CD4-positive, alpha-beta T cell (primary cell): ENCODE measurements at regions not wholly inside any gene's neighbourhood (a gene's known extent, or its start where the extent isn't known, plus 50 kb on each side); places are given as distances from the start of the nearest gene placed in this dataset.

Experiments
- ATAC-seq: fragments of 200-7000 bp; cut with Tn5 transposase; one replicate; pipeline ENCODE4 v1.10.0; 2022; ENCODE audit warnings: mild to moderate bottlenecking; ENCODE audit not compliant: poor library complexity
- CTCF ChIA-PET: fragments of 350-600 bp; sonication (Branson Sonifier 250); formaldehyde crosslinking; loops from one replicate; lab custom pipeline; 2021; ENCODE audit warnings: antibody characterized with exemption, inconsistent platforms; lab: Charles Lee
- POLR2A ChIA-PET: fragments of 350-600 bp; sonication (Branson Sonifier 250); formaldehyde crosslinking; loops from one replicate; lab custom pipeline; 2021; ENCODE audit warnings: antibody characterized with exemption, inconsistent platforms; lab: Charles Lee
- DNase-seq, 14 experiments: peaks; one replicate each; pipeline ENCODE4 v3.0.0-alpha.2; 2013 to 2020; ENCODE audit warnings: mixed read lengths in 2 of 14
- H3K27ac ChIP-seq, 2 donors: one replicate each; pipeline versions ENCODE4 v1.5.1 to v1.7.0; 2013; ENCODE audit warnings: low read length in 2 of 2, low read depth in 1 of 2, mild to moderate bottlenecking in 1 of 2
- H3K27me3 ChIP-seq, 2 experiments: 1 replicate in 1 of 2; 2 replicates in 1 of 2; pipeline versions ENCODE4 v1.6.1 to v1.7.0; 2013; ENCODE audit warnings: low read length in 2 of 2, control low read depth in 1 of 2, mild to moderate bottlenecking in 1 of 2, moderate library complexity in 1 of 2; ENCODE audit not compliant: insufficient read depth in 2 of 2, control insufficient read depth in 1 of 2
- H3K36me3 ChIP-seq: one replicate; pipeline ENCODE4 v1.6.1; 2013; ENCODE audit warnings: low read length, control low read depth; ENCODE audit not compliant: insufficient read depth
- H3K4me1 ChIP-seq: one replicate; pipeline ENCODE4 v1.6.1; 2013; ENCODE audit warnings: low read length, control low read depth; ENCODE audit not compliant: insufficient read depth
- H3K4me3 ChIP-seq: one replicate; pipeline ENCODE4 v1.5.1; 2013; ENCODE audit warnings: mild to moderate bottlenecking, low read length, moderate library complexity
- H3K9me3 ChIP-seq, 2 experiments: 1 replicate in 1 of 2; 2 replicates in 1 of 2; pipeline versions ENCODE4 v1.6.1 to v1.7.0; 2013; ENCODE audit warnings: low read length in 2 of 2, mild to moderate bottlenecking in 2 of 2, control low read depth in 1 of 2, moderate library complexity in 1 of 2; ENCODE audit not compliant: control insufficient read depth in 1 of 2, insufficient read depth in 1 of 2
- H3K27ac Mint-ChIP-seq: one replicate; pipeline ENCODE4 v1.8.0; 2020; ENCODE audit warnings: mixed read lengths
- H3K27me3 Mint-ChIP-seq: one replicate; pipeline ENCODE4 v1.8.0; 2021; ENCODE audit warnings: mixed read lengths
- H3K36me3 Mint-ChIP-seq: one replicate; pipeline ENCODE4 v1.8.0; 2021; ENCODE audit warnings: low read depth, mixed read lengths
- H3K4me1 Mint-ChIP-seq: one replicate; pipeline ENCODE4 v1.8.0; 2021; ENCODE audit warnings: low read depth, mixed read lengths
- H3K4me3 Mint-ChIP-seq: one replicate; pipeline ENCODE4 v1.8.0; 2020; ENCODE audit warnings: mild to moderate bottlenecking, mixed read lengths
- H3K9me3 Mint-ChIP-seq: one replicate; pipeline ENCODE4 v1.8.0; 2020; ENCODE audit warnings: mixed read lengths
- intact Hi-C, 2 experiments: fragments of 100-400 bp; cut with DNase I in 1 of 2; cut with micrococcal nuclease in 1 of 2; formaldehyde crosslinking; loops; one replicate each; pipeline versions ENCODE4 v1.15.1 to v1.9.0; 2023 to 2025; cut with DNase I, micrococcal nuclease
- TF ChIP-seq, protein P1 (sequence below): fragments of 200-600 bp; IDR thresholded peaks from one replicate; pipeline ENCODE4 v1.8.0; 2022; ENCODE audit warnings: antibody characterized with exemption, mild to moderate bottlenecking

DNA sequence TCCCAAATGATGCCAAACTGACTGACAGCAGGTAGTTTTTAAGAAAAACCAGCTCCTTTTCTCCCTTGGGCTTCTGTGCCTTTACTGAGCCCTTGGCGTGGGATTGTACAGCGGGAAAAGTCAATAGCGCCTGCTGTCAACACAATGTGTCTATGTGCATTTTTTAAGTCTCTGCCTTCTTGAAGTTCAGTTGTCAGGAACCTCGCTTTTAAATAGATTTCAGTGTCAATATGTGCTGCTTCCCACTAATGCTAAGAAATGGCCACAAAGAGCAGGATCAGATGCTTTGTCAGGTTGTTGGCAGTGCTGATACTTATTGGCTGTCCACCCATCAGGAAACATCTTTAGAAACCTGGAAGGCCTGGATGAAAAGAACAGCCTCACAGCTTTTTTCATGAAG is 424.4 kb downstream of the C3orf38 start:
- intact Hi-C loops: no loop called here

GRCh38 chr3:88584451-88584850 is 434.7 kb downstream of the C3orf38 start:
- ATAC-seq: no peak
- Histone ChIP-seq H3K4me1 (no peaks in the 10 kb centered on the region), H3K27me3 (no peaks in the 10 kb centered on the region), H3K36me3 (no peaks in the 10 kb centered on the region), H3K9me3 (no peaks in the 10 kb centered on the region), H3K27ac (no peak overlapping the region), H3K4me3 (no peak overlapping the region)
- TF ChIP-seq, protein P1, sequence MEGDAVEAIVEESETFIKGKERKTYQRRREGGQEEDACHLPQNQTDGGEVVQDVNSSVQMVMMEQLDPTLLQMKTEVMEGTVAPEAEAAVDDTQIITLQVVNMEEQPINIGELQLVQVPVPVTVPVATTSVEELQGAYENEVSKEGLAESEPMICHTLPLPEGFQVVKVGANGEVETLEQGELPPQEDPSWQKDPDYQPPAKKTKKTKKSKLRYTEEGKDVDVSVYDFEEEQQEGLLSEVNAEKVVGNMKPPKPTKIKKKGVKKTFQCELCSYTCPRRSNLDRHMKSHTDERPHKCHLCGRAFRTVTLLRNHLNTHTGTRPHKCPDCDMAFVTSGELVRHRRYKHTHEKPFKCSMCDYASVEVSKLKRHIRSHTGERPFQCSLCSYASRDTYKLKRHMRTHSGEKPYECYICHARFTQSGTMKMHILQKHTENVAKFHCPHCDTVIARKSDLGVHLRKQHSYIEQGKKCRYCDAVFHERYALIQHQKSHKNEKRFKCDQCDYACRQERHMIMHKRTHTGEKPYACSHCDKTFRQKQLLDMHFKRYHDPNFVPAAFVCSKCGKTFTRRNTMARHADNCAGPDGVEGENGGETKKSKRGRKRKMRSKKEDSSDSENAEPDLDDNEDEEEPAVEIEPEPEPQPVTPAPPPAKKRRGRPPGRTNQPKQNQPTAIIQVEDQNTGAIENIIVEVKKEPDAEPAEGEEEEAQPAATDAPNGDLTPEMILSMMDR: no peak
- H3K27me3 Mint-ChIP-seq: no peaks in the 10 kb centered on the region
- H3K4me1 Mint-ChIP-seq: no peaks in the 10 kb centered on the region
- ChIA-PET POLR2A (no interaction called here), CTCF (no interaction called here)
- DNase-seq: no peak
- intact Hi-C loops: no loop called here
- H3K27ac Mint-ChIP-seq: no peak overlapping the region
- no peaks in the 10 kb centered on the region for H3K36me3 Mint-ChIP-seq
- H3K9me3 Mint-ChIP-seq: no peaks in the 10 kb centered on the region
- H3K4me3 Mint-ChIP-seq: no peak overlapping the region

More for the DNA sequence above, 424.4 kb downstream of the C3orf38 start:
- Histone ChIP-seq H3K27me3 (no peaks in the 10 kb centered on the region), H3K4me3 (no peak overlapping the region), H3K4me1 (no peaks in the 10 kb centered on the region), H3K27ac (no peak overlapping the region), H3K9me3 (no peaks in the 10 kb centered on the region), H3K36me3 (no peaks in the 10 kb centered on the region)
- H3K36me3 Mint-ChIP-seq: no peaks in the 10 kb centered on the region
- H3K27ac Mint-ChIP-seq: no peak overlapping the region
- no peak overlapping the region for H3K4me3 Mint-ChIP-seq
- no peak for DNase-seq
- peaks cover 3% of the 10 kb centered on the region for H3K9me3 Mint-ChIP-seq
- no peaks in the 10 kb centered on the region for H3K4me1 Mint-ChIP-seq
- no peaks in the 10 kb centered on the region for H3K27me3 Mint-ChIP-seq
- ChIA-PET POLR2A (no interaction called here), CTCF (no interaction called here)
- no peak for ATAC-seq
- TF ChIP-seq, protein P1: no peak

GRCh38 chr3:88586121-88586640 is 436.4 kb downstream of the C3orf38 start:
- ChIA-PET CTCF (no interaction called here), POLR2A (no interaction called here)
- Histone ChIP-seq H3K27ac (no peak overlapping the region), H3K27me3 (no peaks in the 10 kb centered on the region), H3K36me3 (no peaks in the 10 kb centered on the region), H3K4me1 (no peaks in the 10 kb centered on the region), H3K9me3 (no peaks in the 10 kb centered on the region), H3K4me3 (no peak overlapping the region)
- Mint-ChIP-seq H3K27ac (no peak overlapping the region), H3K27me3 (no peaks in the 10 kb centered on the region), H3K4me1 (no peaks in the 10 kb centered on the region), H3K9me3 (no peaks in the 10 kb centered on the region), H3K4me3 (no peak overlapping the region), H3K36me3 (no peaks in the 10 kb centered on the region)
- TF ChIP-seq, protein P1: no peak
- DNase-seq: no peak
- intact Hi-C loops: no loop called here
- ATAC-seq: no peak
